ENCODE measurements at regions not wholly inside any gene's neighbourhood (a gene's known extent, or its start where the extent isn't known, plus 50 kb on each side); places are given as distances from the start of the nearest gene placed in this dataset.

GRCh38 chr10:60703266-60704041, 74.8 kb upstream of the CDK1 start:
- TF ChIP-seq CTCF (conservative IDR thresholded peaks at IDR 0.05; ENCODE audit: low read depth, low read length) (no peak), EZH2phosphoT487 (IDR thresholded peaks at IDR 0.05; ENCODE audit: borderline replicate concordance, low read length) (no peak), EZH2 (IDR thresholded peaks at IDR 0.05; ENCODE audit: low read length, unreplicated experiment) (no peak)

Data from PC-3 (cell line).